Urinary bladder (tissue), 3 donors: ENCODE measurements at regions not wholly inside any gene's neighbourhood (a gene's known extent, or its start where the extent isn't known, plus 50 kb on each side); places are given as distances from the start of the nearest gene placed in this dataset.
"Not testable (repeated sequence)": the region's sequence is repeated elsewhere in the genome, so short reads cannot be mapped to it uniquely, and the experiment has no call there.

ENCODE experiments used
- DNase-seq: peaks from one replicate; pipeline ENCODE4 v3.0.0-alpha.2; 2015; ENCODE audit errors: extremely low spot score
- H3K27ac ChIP-seq: one replicate; pipeline ENCODE4 v1.5.1; 2013; ENCODE audit warnings: low read depth, mild to moderate bottlenecking, moderate library complexity
- H3K36me3 ChIP-seq: one replicate; pipeline ENCODE4 v1.6.1; 2013; ENCODE audit warnings: mild to moderate bottlenecking, moderate library complexity; ENCODE audit not compliant: insufficient read depth
- H3K4me1 ChIP-seq: one replicate; pipeline ENCODE4 v1.6.1; 2013; ENCODE audit warnings: mild to moderate bottlenecking, moderate library complexity; ENCODE audit not compliant: insufficient read depth
- H3K4me3 ChIP-seq: one replicate; pipeline ENCODE4 v1.5.1; 2013; ENCODE audit warnings: low read depth, low read length
- WGBS: extraction: QIAGEN DNeasy Blood & Tissue Kit; methylation state at CpG from one replicate; pipeline ENCODE4 v1.1.7; 2013; 5-methylcytosine and 5-hydroxymethylcytosine counted together
- donor health status: healthy with polysubstance abuse.
- donor health status: healthy.

- no peak overlapping the region for H3K4me3 ChIP-seq
- no peak for DNase-seq
- H3K4me1 ChIP-seq, result no peaks in the 10 kb centered on the region
- no peaks in the 10 kb centered on the region for H3K36me3 ChIP-seq
- H3K27ac ChIP-seq, result no peak overlapping the region
These were observed 123.6 kb upstream of the NR3C2 start for GRCh38 chr4:148565801-148566200.

GRCh38 chr4:148563684-148564083, 121.5 kb upstream of the NR3C2 start:
- DNase-seq, result no peak
- WGBS, result 76% methylated on average over 3 of the region's 3 CpGs
- H3K4me1 ChIP-seq, result no peaks in the 10 kb centered on the region
- no peak overlapping the region for H3K27ac ChIP-seq
- H3K36me3 ChIP-seq, result no peaks in the 10 kb centered on the region
- no peak overlapping the region for H3K4me3 ChIP-seq

GRCh38 chr4:148561467-148561866, 119.3 kb upstream of the NR3C2 start:
- 77% methylated on average over 1 of the region's 1 CpG for WGBS
- no peak for DNase-seq
- Histone ChIP-seq H3K36me3 (no peaks in the 10 kb centered on the region), H3K4me1 (no peaks in the 10 kb centered on the region), H3K4me3 (no peak overlapping the region), H3K27ac (no peak overlapping the region)

GRCh38 chr4:148557793-148558192, 115.6 kb upstream of the NR3C2 start:
- H3K36me3 ChIP-seq, result no peaks in the 10 kb centered on the region
- no peak overlapping the region for H3K4me3 ChIP-seq
- WGBS, result 92% methylated on average over 3 of the region's 3 CpGs
- H3K27ac ChIP-seq, result no peak overlapping the region
- no peaks in the 10 kb centered on the region for H3K4me1 ChIP-seq
- DNase-seq, result no peak

GRCh38 chr4:148550788-148551187, 108.6 kb upstream of the NR3C2 start:
- no peaks in the 10 kb centered on the region for H3K4me1 ChIP-seq
- no peak overlapping the region for H3K4me3 ChIP-seq
- WGBS, result 95% methylated on average over 1 of the region's 1 CpG
- no peak overlapping the region for H3K27ac ChIP-seq
- DNase-seq, result no peak
- no peaks in the 10 kb centered on the region for H3K36me3 ChIP-seq

GRCh38 chr4:148542922-148543623, 100.9 kb upstream of the NR3C2 start:
- H3K27ac ChIP-seq, result no peak overlapping the region
- no peak for DNase-seq
- H3K4me3 ChIP-seq, result no peak overlapping the region
- H3K4me1 ChIP-seq, result no peaks in the 10 kb centered on the region
- 80% methylated on average over 4 of the region's 4 CpGs for WGBS
- H3K36me3 ChIP-seq, result no peaks in the 10 kb centered on the region

- Histone ChIP-seq H3K4me3 (no peak overlapping the region), H3K4me1 (no peaks in the 10 kb centered on the region), H3K36me3 (no peaks in the 10 kb centered on the region), H3K27ac (no peak overlapping the region)
- WGBS, result 84% methylated on average over 4 of the region's 4 CpGs
- DNase-seq, result no peak
These were observed 98.6 kb upstream of the NR3C2 start for GRCh38 chr4:148540622-148541326.

GRCh38 chr4:148539387-148539786, 97.2 kb upstream of the NR3C2 start:
- H3K27ac ChIP-seq, result no peak overlapping the region
- H3K4me1 ChIP-seq, result no peaks in the 10 kb centered on the region
- DNase-seq, result no peak
- no peak overlapping the region for H3K4me3 ChIP-seq
- no peaks in the 10 kb centered on the region for H3K36me3 ChIP-seq
- 83% methylated on average over 3 of the region's 3 CpGs for WGBS

- DNase-seq, H3K36me3 ChIP-seq, H3K4me1 ChIP-seq, H3K4me3 ChIP-seq, H3K27ac ChIP-seq: not testable (repeated sequence)
- 94% methylated on average over 1 of the region's 1 CpG for WGBS
These were observed 91.6 kb upstream of the NR3C2 start for GRCh38 chr4:148533851-148534250.

GRCh38 chr4:148530114-148530513, 87.9 kb upstream of the NR3C2 start:
- Histone ChIP-seq H3K36me3 (no peaks in the 10 kb centered on the region), H3K4me3 (no peak overlapping the region), H3K4me1 (no peaks in the 10 kb centered on the region), H3K27ac (no peak overlapping the region)
- DNase-seq, result no peak

GRCh38 chr4:148527571-148527970, 85.4 kb upstream of the NR3C2 start:
- DNase-seq, result no peak
- Histone ChIP-seq H3K4me1 (no peaks in the 10 kb centered on the region), H3K4me3 (no peak overlapping the region), H3K27ac (no peak overlapping the region), H3K36me3 (no peaks in the 10 kb centered on the region)

- Histone ChIP-seq H3K4me1 (no peaks in the 10 kb centered on the region), H3K4me3 (no peak overlapping the region), H3K27ac (no peak overlapping the region), H3K36me3 (no peaks in the 10 kb centered on the region)
- WGBS, result 76% methylated on average over 4 of the region's 4 CpGs
- no peak for DNase-seq
These were observed 80.8 kb upstream of the NR3C2 start for GRCh38 chr4:148522995-148523394.

GRCh38 chr4:148515248-148515647, 73.0 kb upstream of the NR3C2 start:
- Histone ChIP-seq H3K4me3 (no peak overlapping the region), H3K4me1 (no peaks in the 10 kb centered on the region), H3K27ac (no peak overlapping the region), H3K36me3 (no peaks in the 10 kb centered on the region)
- no peak for DNase-seq
- 55% methylated on average over 1 of the region's 1 CpG for whole genome bisulfite sequencing

GRCh38 chr4:148514581-148514980, 72.4 kb upstream of the NR3C2 start:
- Histone ChIP-seq H3K27ac (no peak overlapping the region), H3K4me1 (no peaks in the 10 kb centered on the region), H3K36me3 (no peaks in the 10 kb centered on the region), H3K4me3 (no peak overlapping the region)
- 91% methylated on average over 2 of the region's 2 CpGs for WGBS
- no peak for DNase-seq
